Uterus (tissue), 2 donors: ENCODE measurements at regions not wholly inside any gene's neighbourhood (a gene's known extent, or its start where the extent isn't known, plus 50 kb on each side); places are given as distances from the start of the nearest gene placed in this dataset.

ENCODE experiments used
- POLR2A ChIP-seq, 2 donors: fragments of 450-650 bp; IDR thresholded peaks; one replicate each; pipeline ENCODE4 v1.6.1; 2016; ENCODE audit warnings: antibody characterized with exemption in 2 of 2, mild to moderate bottlenecking in 1 of 2, moderate library complexity in 1 of 2
- TF ChIP-seq, protein P1 (sequence below), 4 experiments: fragments of 200-600 bp in 2 of 4; fragments of 450-650 bp in 2 of 4; sonication (generic) in 2 of 4; IDR thresholded peaks; one replicate each; pipeline ENCODE4 v1.5.1; 2016 to 2019; ENCODE audit warnings: antibody characterized with exemption in 4 of 4, mild to moderate bottlenecking in 2 of 4, moderate library complexity in 1 of 4

DNA sequence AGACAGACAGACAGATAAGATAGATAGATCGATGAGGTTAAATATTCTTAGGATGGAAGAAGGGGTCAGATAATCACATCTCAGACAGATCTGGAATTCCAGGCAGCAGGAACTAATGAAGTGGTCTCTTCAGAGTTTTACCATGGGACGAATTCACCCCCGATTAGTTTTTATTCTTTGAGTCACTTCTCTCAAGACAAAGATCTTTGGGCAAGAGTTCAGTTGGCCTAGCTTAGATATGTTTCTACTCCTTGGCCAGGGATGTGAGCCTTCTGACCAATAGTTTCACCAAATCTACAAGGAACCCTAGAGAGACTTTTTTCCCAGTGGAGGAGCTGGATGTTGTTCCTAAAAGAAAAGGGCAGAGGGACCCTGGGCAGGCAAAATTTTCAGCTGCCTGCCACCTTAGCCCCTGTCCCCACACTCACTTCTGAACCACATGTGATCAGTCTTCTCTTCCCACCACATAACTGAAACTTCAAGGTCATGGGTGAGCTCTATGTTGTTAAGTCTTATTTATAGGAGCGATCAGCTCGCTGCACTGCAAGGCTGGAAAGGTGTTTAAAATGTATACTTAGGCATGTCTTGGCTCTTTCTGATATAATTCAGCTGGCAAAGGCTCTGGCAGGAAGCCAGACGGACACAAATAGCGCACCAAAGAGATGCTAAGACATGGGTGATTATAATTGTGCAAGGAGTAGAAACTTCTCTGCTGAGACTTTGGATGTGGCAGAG lies 132.9 kb downstream of the PALM2AKAP2 start:
- TF ChIP-seq POLR2A (IDR thresholded peaks at IDR 0.05) = no peak
- TF ChIP-seq, protein P1, sequence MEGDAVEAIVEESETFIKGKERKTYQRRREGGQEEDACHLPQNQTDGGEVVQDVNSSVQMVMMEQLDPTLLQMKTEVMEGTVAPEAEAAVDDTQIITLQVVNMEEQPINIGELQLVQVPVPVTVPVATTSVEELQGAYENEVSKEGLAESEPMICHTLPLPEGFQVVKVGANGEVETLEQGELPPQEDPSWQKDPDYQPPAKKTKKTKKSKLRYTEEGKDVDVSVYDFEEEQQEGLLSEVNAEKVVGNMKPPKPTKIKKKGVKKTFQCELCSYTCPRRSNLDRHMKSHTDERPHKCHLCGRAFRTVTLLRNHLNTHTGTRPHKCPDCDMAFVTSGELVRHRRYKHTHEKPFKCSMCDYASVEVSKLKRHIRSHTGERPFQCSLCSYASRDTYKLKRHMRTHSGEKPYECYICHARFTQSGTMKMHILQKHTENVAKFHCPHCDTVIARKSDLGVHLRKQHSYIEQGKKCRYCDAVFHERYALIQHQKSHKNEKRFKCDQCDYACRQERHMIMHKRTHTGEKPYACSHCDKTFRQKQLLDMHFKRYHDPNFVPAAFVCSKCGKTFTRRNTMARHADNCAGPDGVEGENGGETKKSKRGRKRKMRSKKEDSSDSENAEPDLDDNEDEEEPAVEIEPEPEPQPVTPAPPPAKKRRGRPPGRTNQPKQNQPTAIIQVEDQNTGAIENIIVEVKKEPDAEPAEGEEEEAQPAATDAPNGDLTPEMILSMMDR (IDR thresholded peaks at IDR 0.05) = no peak
